ENCODE measurements at regions not wholly inside any gene's neighbourhood (a gene's known extent, or its start where the extent isn't known, plus 50 kb on each side); places are given as distances from the start of the nearest gene placed in this dataset.
"Not testable (repeated sequence)": the region's sequence is repeated elsewhere in the genome, so short reads cannot be mapped to it uniquely, and the experiment has no call there.

DNA sequence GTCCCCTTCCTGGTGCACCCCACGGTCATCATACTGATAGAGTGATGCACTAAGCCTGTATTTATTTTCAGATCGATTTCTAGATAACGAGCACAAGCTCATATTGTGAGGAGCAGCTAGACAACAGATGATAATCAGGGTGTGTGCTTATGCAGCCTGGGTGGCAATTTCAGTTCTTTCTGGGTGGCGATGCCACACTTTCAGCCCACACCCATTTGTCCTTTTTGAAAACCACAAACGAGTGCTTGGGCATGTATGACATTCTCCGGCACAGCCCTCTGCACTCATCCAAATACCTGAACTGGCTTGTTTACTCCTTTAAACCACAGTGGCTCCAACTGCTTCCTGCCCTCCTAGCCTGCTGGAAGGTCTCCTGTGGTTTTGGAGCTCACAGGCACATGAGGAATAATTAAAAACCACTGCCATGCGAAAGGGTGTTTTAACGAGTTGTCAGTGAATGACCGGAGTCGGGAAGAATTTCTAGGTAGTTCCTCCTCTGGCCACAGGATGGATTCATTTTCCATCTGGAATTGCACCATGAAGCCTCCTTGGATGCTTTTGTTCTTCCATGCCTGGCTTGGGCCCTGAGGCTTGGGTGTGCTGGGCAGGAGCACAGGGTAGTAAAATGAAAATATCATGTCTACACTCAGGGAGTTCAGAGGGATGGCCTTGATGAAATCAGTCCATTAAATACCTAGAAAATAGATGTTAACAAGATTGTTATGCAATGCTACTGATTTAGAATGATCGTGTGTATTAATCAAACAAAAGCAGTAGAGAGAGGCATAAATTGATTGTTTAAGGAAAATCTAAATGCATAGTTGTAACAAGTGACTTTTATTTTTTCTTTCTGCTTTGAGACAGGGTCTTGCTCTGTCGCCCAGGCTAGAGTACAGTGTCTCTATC lies 52.4 kb upstream of the ITGB1 start:
- no peak overlapping the region for H3K4me3 ChIP-seq (ENCODE audit: low read depth in 1 of 2, low read length in 2 of 2)

DNA sequence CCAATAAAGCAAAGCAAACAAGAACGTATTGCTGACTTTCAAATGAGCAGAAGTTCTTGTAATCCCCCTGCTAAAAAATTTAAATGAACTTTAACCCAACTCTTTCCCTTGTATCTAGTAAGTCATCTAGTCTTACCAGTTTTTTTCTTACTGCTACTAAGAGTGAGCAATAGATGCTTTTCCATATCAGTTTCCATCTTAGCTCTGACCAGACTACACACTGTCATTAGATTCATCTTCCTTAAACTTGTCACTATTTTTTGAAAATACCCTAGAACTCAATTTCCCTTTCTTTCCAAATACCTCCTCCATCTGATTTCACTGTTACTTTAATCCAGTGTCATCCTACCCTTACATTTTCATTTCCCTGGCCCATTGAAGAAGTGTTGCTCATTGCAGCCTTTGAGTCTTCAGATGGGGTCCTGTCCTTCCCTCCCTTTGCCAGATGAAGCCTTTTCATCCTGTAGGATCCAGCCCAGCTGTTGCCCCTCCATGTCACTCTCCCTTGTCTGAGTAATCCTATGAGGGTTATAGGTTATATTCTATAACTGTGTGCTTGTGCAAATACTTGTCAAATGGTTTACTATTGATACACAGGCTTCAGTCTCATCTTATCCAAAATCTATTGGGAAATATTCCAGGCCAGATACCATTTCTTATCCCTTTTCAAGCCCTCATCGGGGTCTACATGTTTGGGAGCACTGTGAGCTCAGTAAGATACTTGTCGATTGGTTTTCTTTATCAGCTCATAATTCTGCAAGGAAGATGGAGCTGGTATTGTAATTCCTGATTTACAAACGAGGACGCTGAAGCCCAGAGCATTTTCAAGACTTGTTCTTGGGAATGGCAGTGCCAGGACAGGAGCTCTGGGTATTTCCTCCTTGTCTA lies 51.5 kb upstream of the ITGB1 start:
- Histone ChIP-seq H3K9ac (ENCODE audit: low read depth, low read length) (no peak overlapping the region), H3K79me2 (ENCODE audit: insufficient read depth, low read length) (no peaks in the 10 kb centered on the region), H2AFZ (ENCODE audit: low read depth, low read length) (no peak overlapping the region), H3K27me3 (ENCODE audit: insufficient read depth, low read length, poor library complexity) (no peaks in the 10 kb centered on the region), H3K4me1 (ENCODE audit: insufficient read depth, low read length) (peaks cover 15% of the 10 kb centered on the region), H3K36me3 (ENCODE audit: insufficient read depth, low read length) (no peaks in the 10 kb centered on the region), H3K4me3 (ENCODE audit: low read depth in 1 of 2, low read length in 2 of 2) (no peak overlapping the region), H4K20me1 (ENCODE audit: insufficient read depth, low read length) (no peaks in the 10 kb centered on the region), H3K9me3 (ENCODE audit: insufficient read depth, low read length, severe bottlenecking) (no peaks in the 10 kb centered on the region), H3K4me2 (ENCODE audit: insufficient read depth, low read length) (no peak overlapping the region), H3K27ac (ENCODE audit: low read length) (no peak overlapping the region)
- no peak for DNase-seq
- no peak for TF ChIP-seq EZH2 (IDR thresholded peaks at IDR 0.05; ENCODE audit: borderline replicate concordance, low read depth, low read length, severe bottlenecking)
- TF ChIP-seq, protein P1, sequence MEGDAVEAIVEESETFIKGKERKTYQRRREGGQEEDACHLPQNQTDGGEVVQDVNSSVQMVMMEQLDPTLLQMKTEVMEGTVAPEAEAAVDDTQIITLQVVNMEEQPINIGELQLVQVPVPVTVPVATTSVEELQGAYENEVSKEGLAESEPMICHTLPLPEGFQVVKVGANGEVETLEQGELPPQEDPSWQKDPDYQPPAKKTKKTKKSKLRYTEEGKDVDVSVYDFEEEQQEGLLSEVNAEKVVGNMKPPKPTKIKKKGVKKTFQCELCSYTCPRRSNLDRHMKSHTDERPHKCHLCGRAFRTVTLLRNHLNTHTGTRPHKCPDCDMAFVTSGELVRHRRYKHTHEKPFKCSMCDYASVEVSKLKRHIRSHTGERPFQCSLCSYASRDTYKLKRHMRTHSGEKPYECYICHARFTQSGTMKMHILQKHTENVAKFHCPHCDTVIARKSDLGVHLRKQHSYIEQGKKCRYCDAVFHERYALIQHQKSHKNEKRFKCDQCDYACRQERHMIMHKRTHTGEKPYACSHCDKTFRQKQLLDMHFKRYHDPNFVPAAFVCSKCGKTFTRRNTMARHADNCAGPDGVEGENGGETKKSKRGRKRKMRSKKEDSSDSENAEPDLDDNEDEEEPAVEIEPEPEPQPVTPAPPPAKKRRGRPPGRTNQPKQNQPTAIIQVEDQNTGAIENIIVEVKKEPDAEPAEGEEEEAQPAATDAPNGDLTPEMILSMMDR (IDR thresholded peaks at IDR 0.05; ENCODE audit: borderline replicate concordance, extremely low read depth, low read length, poor library complexity, severe bottlenecking) = no peak
- no peak for ATAC-seq (ENCODE audit: insufficient read depth, low read depth)

More for the DNA sequence above, 52.4 kb upstream of the ITGB1 start:
- no peaks in the 10 kb centered on the region for H4K20me1 ChIP-seq (ENCODE audit: insufficient read depth, low read length)
- peaks cover 15% of the 10 kb centered on the region for H3K4me1 ChIP-seq (ENCODE audit: insufficient read depth, low read length)
- TF ChIP-seq, protein P1 (IDR thresholded peaks at IDR 0.05; ENCODE audit: borderline replicate concordance, extremely low read depth, low read length, poor library complexity, severe bottlenecking) = no peak
- no peak for TF ChIP-seq EZH2 (IDR thresholded peaks at IDR 0.05; ENCODE audit: borderline replicate concordance, low read depth, low read length, severe bottlenecking)
- no peak overlapping the region for H2AFZ ChIP-seq (ENCODE audit: low read depth, low read length)
- ATAC-seq (ENCODE audit: insufficient read depth, low read depth) = peak; percentile 74
- no peaks in the 10 kb centered on the region for H3K79me2 ChIP-seq (ENCODE audit: insufficient read depth, low read length)
- peak; percentile 30 for DNase-seq
- H3K36me3 ChIP-seq (ENCODE audit: insufficient read depth, low read length) = no peaks in the 10 kb centered on the region
- H3K9ac ChIP-seq (ENCODE audit: low read depth, low read length) = no peak overlapping the region
- H3K27me3 ChIP-seq (ENCODE audit: insufficient read depth, low read length, poor library complexity) = no peaks in the 10 kb centered on the region
- no peaks in the 10 kb centered on the region for H3K9me3 ChIP-seq (ENCODE audit: insufficient read depth, low read length, severe bottlenecking)
- no peak overlapping the region for H3K27ac ChIP-seq (ENCODE audit: low read length)
- H3K4me2 ChIP-seq (ENCODE audit: insufficient read depth, low read length) = no peak overlapping the region

DNA sequence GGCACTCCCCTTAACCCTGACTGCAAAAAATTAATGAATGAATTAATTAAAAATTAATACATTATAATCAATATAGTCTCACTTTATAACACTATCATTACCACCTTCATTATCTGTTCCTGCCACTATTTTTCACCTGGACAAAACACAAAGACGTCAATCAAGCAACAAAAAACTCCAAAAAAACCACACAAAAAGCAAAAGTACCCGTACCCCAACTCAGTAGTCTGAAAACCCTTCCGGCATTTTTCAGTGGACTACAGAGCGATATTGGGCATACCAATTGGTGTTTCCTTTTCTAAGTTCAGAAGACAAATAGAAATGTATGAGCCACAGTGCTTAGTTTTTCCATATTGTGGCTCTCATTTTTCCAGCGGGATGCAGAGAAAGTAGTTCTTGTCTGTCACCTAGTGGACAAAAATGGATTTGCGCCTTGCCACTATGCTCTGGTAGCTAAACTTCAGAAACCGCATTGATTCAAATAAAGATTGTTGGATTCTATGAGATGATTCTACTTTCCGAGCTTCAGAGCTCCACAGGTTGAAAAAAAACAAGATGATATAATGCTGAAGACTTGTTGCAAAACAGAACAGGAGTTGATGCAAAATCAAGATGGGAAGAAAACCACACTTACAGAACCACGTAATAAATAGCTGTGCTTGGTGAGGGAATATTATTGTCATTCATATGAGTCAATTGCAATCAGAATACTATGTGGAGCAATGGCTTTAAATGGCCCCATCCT lies 50.6 kb upstream of the ITGB1 start:
- DNase-seq = peak; percentile 65
- Histone ChIP-seq H3K4me3 (ENCODE audit: low read depth in 1 of 2, low read length in 2 of 2) (peak overlapping the region in 1 of 2 experiments; percentile 49; a peak in 2 of 4 replicates), H3K36me3 (ENCODE audit: insufficient read depth, low read length) (no peaks in the 10 kb centered on the region), H3K4me1 (ENCODE audit: insufficient read depth, low read length) (peaks cover 15% of the 10 kb centered on the region), H3K9ac (ENCODE audit: low read depth, low read length) (no peak overlapping the region), H3K4me2 (ENCODE audit: insufficient read depth, low read length) (peak overlapping the region; percentile 64), H3K27ac (ENCODE audit: low read length) (no peak overlapping the region), H3K79me2 (ENCODE audit: insufficient read depth, low read length) (no peaks in the 10 kb centered on the region), H2AFZ (ENCODE audit: low read depth, low read length) (peak overlapping the region; percentile 65), H3K27me3 (ENCODE audit: insufficient read depth, low read length, poor library complexity) (no peaks in the 10 kb centered on the region), H3K9me3 (ENCODE audit: insufficient read depth, low read length, severe bottlenecking) (no peaks in the 10 kb centered on the region), H4K20me1 (ENCODE audit: insufficient read depth, low read length) (no peaks in the 10 kb centered on the region)
- ATAC-seq (ENCODE audit: insufficient read depth, low read depth) = peak; percentile 77
- no peak for TF ChIP-seq EZH2 (IDR thresholded peaks at IDR 0.05; ENCODE audit: borderline replicate concordance, low read depth, low read length, severe bottlenecking)
- TF ChIP-seq, protein P1 (IDR thresholded peaks at IDR 0.05; ENCODE audit: borderline replicate concordance, extremely low read depth, low read length, poor library complexity, severe bottlenecking) = peak; percentile 97

DNA sequence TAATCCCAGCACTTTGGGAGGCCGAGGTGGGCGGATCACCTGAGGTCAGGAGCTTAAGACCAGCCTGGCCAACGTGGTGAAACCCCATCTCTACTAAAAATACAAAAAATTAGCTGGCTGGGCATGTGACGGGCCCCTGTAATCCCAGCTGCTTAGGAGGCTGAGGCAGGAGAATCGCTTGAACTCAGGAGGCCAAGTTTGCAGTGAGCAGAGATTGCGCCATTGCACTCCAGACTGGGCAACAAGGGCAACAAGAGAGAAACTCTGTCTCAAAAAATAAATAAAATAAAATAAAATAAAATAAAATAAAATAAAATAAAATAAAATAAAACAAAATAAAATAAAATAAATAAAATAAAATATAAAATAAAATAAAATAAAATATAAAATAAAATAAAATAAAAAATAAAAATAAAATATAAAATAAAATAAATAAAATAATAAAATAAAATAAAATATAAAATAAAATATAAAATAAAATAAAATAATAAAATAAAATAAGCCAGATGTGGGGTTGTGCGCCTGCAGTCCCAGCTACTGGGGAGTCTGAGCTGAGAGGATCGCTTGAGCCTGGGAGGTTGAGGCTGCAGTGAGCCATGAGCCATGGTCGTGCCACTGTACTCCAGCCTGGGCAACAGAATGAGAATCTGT lies 49.8 kb upstream of the ITGB1 start:
- peaks cover 15% of the 10 kb centered on the region for H3K4me1 ChIP-seq (ENCODE audit: insufficient read depth, low read length)
- DNase-seq; H3K9ac ChIP-seq (ENCODE audit: low read depth, low read length): not testable (repeated sequence)

More for the DNA sequence above, 49.8 kb upstream of the ITGB1 start:
- not testable (repeated sequence) for ATAC-seq (ENCODE audit: insufficient read depth, low read depth); H3K79me2 ChIP-seq (ENCODE audit: insufficient read depth, low read length); H3K27ac ChIP-seq (ENCODE audit: low read length); H3K27me3 ChIP-seq (ENCODE audit: insufficient read depth, low read length, poor library complexity); H3K4me3 ChIP-seq (ENCODE audit: low read depth in 1 of 2, low read length in 2 of 2); H3K9me3 ChIP-seq (ENCODE audit: insufficient read depth, low read length, severe bottlenecking); H2AFZ ChIP-seq (ENCODE audit: low read depth, low read length); H3K36me3 ChIP-seq (ENCODE audit: insufficient read depth, low read length); H4K20me1 ChIP-seq (ENCODE audit: insufficient read depth, low read length)
- H3K4me2 ChIP-seq (ENCODE audit: insufficient read depth, low read length) = peak overlapping the region; percentile 64; the same call in 1 of the 2 replicates
